A549 (cell line): ENCODE measurements at regions not wholly inside any gene's neighbourhood (a gene's known extent, or its start where the extent isn't known, plus 50 kb on each side); places are given as distances from the start of the nearest gene placed in this dataset.

Experiments used
- ATAC-seq, 2 experiments: fragments of 200-7000 bp in 1 of 2; fragments of >200 bp in 1 of 2; cut with Nextera tagmentation in 1 of 2; cut with Tn5 transposase in 1 of 2; 3 replicates each; pipeline versions ENCODE4 v1.8.0 to v1.9.1; 2018 to 2020; ENCODE audit warnings: mild to moderate bottlenecking in 1 of 2, moderate library complexity in 1 of 2
- CTCF ChIA-PET: fragments of 300-600 bp; sonication (Branson Sonifier 250); formaldehyde crosslinking; extraction: SDS; loops from one replicate; lab custom pipeline; 2021; ENCODE audit warnings: antibody characterized with exemption, inconsistent platforms; lab: Yijun Ruan, JAX
- POLR2A ChIA-PET: fragments of 350-600 bp; formaldehyde crosslinking; extraction: SDS; loops from one replicate; lab custom pipeline; 2021; ENCODE audit warnings: antibody characterized with exemption, inconsistent platforms; lab: Yijun Ruan, JAX
- DNase-seq, 2 experiments: peaks; one replicate each; pipeline versions ENCODE4 v3.0.0 to v3.0.0-alpha.2; 2011 to 2016; ENCODE audit warnings: low read depth in 1 of 2, low spot score in 1 of 2
- FAIRE-seq: peaks from 2 replicates; lab custom pipeline; 2011; peaks lifted over from hg19 to GRCh38; lab: Jason Lieb, UNC
- H3K27ac ChIP-seq, 2 experiments: fragments of >200 bp; sonication (Bioruptor Twin); formaldehyde crosslinking; 3 replicates each; pipeline ENCODE4 v1.5.1; 2016 to 2017
- H3K4me1 ChIP-seq: fragments of >200 bp; sonication (Bioruptor Twin); formaldehyde crosslinking; 3 replicates; pipeline ENCODE4 v1.6.1; 2016
- H3K4me2 ChIP-seq: fragments of >200 bp; sonication (Bioruptor Twin); formaldehyde crosslinking; 3 replicates; pipeline ENCODE4 v1.6.1; 2016
- H3K4me3 ChIP-seq: fragments of >200 bp; sonication (Bioruptor Twin); formaldehyde crosslinking; 3 replicates; pipeline ENCODE4 v1.5.1; 2016
- H3K9me3 ChIP-seq: fragments of >200 bp; sonication (Bioruptor Twin); formaldehyde crosslinking; 3 replicates; pipeline ENCODE4 v1.6.1; 2016
- ATOH8 ChIP-seq: fragments of 250-450 bp; sonication (Bioruptor Pico); IDR thresholded peaks from 2 replicates; pipeline ENCODE4 v1.5.0; 2020; ENCODE audit warnings: low read depth, mild to moderate bottlenecking, moderate library complexity
- CBX8 ChIP-seq: fragments of 200-600 bp; sonication (generic); IDR thresholded peaks from 2 replicates; pipeline ENCODE4 v1.6.1; 2016
- CEBPB ChIP-seq, 2 experiments: fragments of >200 bp in 1 of 2; sonication (Bioruptor Twin) in 1 of 2; formaldehyde crosslinking in 1 of 2; IDR thresholded peaks; 2 replicates each; pipeline ENCODE4 v1.6.1; 2012 to 2016
- EHMT2 ChIP-seq: fragments of 200-600 bp; sonication (generic); IDR thresholded peaks from 2 replicates; pipeline ENCODE4 v1.6.1; 2016; ENCODE audit warnings: antibody characterized with exemption, low read depth, mild to moderate bottlenecking, moderate library complexity
- FOSL2 ChIP-seq, 2 experiments: fragments of 450-650 bp in 1 of 2; fragments of >200 bp in 1 of 2; sonication (Bioruptor Twin) in 1 of 2; formaldehyde crosslinking; IDR thresholded peaks; 2 replicates each; pipeline versions ENCODE4 v1.5.0 to v1.6.1; 2016 to 2020; ENCODE audit warnings: mild to moderate bottlenecking in 1 of 2, moderate library complexity in 1 of 2
- GATA3 ChIP-seq: IDR thresholded peaks from 2 replicates; pipeline ENCODE4 v1.6.1; 2012; ENCODE audit warnings: borderline replicate concordance
- KDM1A ChIP-seq: fragments of 200-600 bp; sonication (generic); IDR thresholded peaks from 2 replicates; pipeline ENCODE4 v1.6.1; 2016; ENCODE audit warnings: low read depth, mild to moderate bottlenecking
- MYC ChIP-seq: IDR thresholded peaks from 2 replicates; pipeline ENCODE4 v1.6.1; 2012; ENCODE audit warnings: mild to moderate bottlenecking, inconsistent platforms, low read length, improper control_type of control experiment, borderline replicate concordance
- NPAS2 ChIP-seq: fragments of 250-450 bp; sonication (Bioruptor Pico); IDR thresholded peaks from 2 replicates; pipeline ENCODE4 v1.8.0; 2022; ENCODE audit warnings: mild to moderate bottlenecking, moderate library complexity, borderline replicate concordance
- NR3C1 ChIP-seq: fragments of >200 bp; sonication (Bioruptor Twin); formaldehyde crosslinking; IDR thresholded peaks from 3 replicates; pipeline ENCODE4 v1.6.1; 2017
- PHF8 ChIP-seq: fragments of 200-600 bp; sonication (generic); IDR thresholded peaks from 2 replicates; pipeline ENCODE4 v1.6.1; 2016; ENCODE audit warnings: low read depth, mild to moderate bottlenecking, antibody characterized with exemption, moderate library complexity, borderline replicate concordance
- RAD21 ChIP-seq, 2 experiments: fragments of >200 bp in 1 of 2; sonication (Bioruptor Twin) in 1 of 2; formaldehyde crosslinking in 1 of 2; IDR thresholded peaks in 1 of 2; conservative IDR thresholded peaks in 1 of 2; 2 replicates in 1 of 2; 3 replicates in 1 of 2; pipeline ENCODE4 v1.6.1; 2012 to 2018; ENCODE audit warnings: inconsistent platforms in 1 of 2
- RFX5 ChIP-seq: fragments of 450-650 bp; IDR thresholded peaks from 2 replicates; pipeline ENCODE4 v1.7.1; 2014; ENCODE audit warnings: antibody characterized with exemption, mild to moderate bottlenecking, moderate library complexity
- RNF2 ChIP-seq: fragments of 200-600 bp; sonication (generic); IDR thresholded peaks from 2 replicates; pipeline ENCODE4 v1.6.1; 2016; ENCODE audit warnings: low read depth, mild to moderate bottlenecking, antibody characterized with exemption, moderate library complexity, borderline replicate concordance
- SREBF2 ChIP-seq: fragments of 450-650 bp; IDR thresholded peaks from 2 replicates; pipeline ENCODE4 v1.6.1; 2014; ENCODE audit warnings: mild to moderate bottlenecking, moderate library complexity
- ZNF302 ChIP-seq: fragments of 250-450 bp; sonication (Bioruptor Pico); IDR thresholded peaks from 2 replicates; pipeline ENCODE4 v1.9.0; 2021; ENCODE audit warnings: inconsistent platforms, mild to moderate bottlenecking, moderate library complexity
- WGBS: methylation state at CpG from one replicate; pipeline ENCODE4 v1.1.6; 2017; ENCODE audit errors: missing lambda C conversion rate; 5-methylcytosine and 5-hydroxymethylcytosine counted together
- TF ChIP-seq, protein P1 (sequence below): fragments of >200 bp; sonication (Bioruptor Twin); formaldehyde crosslinking; IDR thresholded peaks from 2 replicates; pipeline ENCODE4 v1.6.1; 2016

- no peak for FAIRE-seq
- Histone ChIP-seq H3K9me3 (no peaks in the 10 kb centered on the region), H3K27ac (no peak overlapping the region)
- DNase-seq, result no peak
- WGBS, result 0% methylated on average over 1 of the region's 1 CpG
- no peak for TF ChIP-seq PHF8
- TF ChIP-seq, all 56 proteins: peak for 0
- ChIA-PET CTCF (no interaction called here), POLR2A (no interaction called here)
- no peak for ATAC-seq
- Histone ChIP-seq H3K4me3 (no peak overlapping the region), H3K4me1 (no peaks in the 10 kb centered on the region), H3K4me2 (no peak overlapping the region)
Observed at GRCh38 chr9:100775912-100776311, 198.0 kb downstream of the CAVIN4 start.

DNA sequence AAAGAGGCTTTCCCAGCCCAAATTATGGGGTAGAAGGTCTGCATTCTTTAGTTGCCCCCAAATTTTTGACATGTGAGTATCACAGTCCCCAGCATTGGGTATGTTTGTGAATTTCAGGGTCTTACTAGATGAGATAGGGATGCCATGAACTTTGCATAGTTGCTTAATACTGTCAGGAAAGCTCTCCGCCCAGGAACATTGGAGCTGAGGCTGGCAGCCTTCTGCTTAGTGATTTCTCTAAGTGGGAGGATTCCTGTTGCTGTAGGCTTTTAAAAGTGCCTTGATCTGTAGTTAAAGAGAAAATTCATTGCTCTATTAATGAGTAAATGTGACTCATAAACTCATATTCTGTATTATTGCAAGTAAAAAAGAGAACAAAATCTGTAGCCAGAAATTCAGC, 206.9 kb downstream of the CAVIN4 start:
- Histone ChIP-seq H3K4me3 (no peak overlapping the region), H3K4me1 (no peaks in the 10 kb centered on the region), H3K4me2 (no peak overlapping the region), H3K27ac (no peak overlapping the region), H3K9me3 (no peaks in the 10 kb centered on the region; the same call in 2 of the 3 replicates)
- CTCF ChIA-PET, result interaction anchor here (0.6 kb wide), 1 partner anchor 383 kb away, joined by 3 read pairs; no protein-coding TSS in a partner anchor
- no peak for FAIRE-seq
- TF ChIP-seq RAD21 (conservative IDR thresholded peaks at IDR 0.05 in 1 of 2, IDR thresholded peaks at IDR 0.05 in 1 of 2) (no peak), EHMT2 (no peak), RFX5 (no peak), KDM1A (no peak), NPAS2 (no peak), CBX8 (no peak), FOSL2 (IDR thresholded peaks at IDR 0.05) (no peak), FOSL2 (CRISPR knock-in tag; IDR thresholded peaks at IDR 0.05) (no peak)
- TF ChIP-seq, protein P1, sequence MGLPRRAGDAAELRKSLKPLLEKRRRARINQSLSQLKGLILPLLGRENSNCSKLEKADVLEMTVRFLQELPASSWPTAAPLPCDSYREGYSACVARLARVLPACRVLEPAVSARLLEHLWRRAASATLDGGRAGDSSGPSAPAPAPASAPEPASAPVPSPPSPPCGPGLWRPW, result no peak
- POLR2A ChIA-PET, result no interaction called here
- DNase-seq, result no peak
- WGBS, result 0% methylated on average over 1 of the region's 1 CpG
- ATAC-seq, result no peak

- FAIRE-seq (no peak), DNase-seq (no peak), ATAC-seq (no peak)
- CTCF ChIA-PET, result no interaction called here
- H3K27ac ChIP-seq, result no peak overlapping the region
- no peaks in the 10 kb centered on the region; the same call in 2 of the 3 replicates for H3K9me3 ChIP-seq
- H3K4me3 ChIP-seq, result no peak overlapping the region
- no peak for TF ChIP-seq CEBPB (IDR thresholded peaks at IDR 0.05)
- 5% methylated on average over 1 of the region's 1 CpG for WGBS
- POLR2A ChIA-PET, result no interaction called here
- H3K4me2 ChIP-seq, result no peak overlapping the region
- no peaks in the 10 kb centered on the region for H3K4me1 ChIP-seq
Observed at GRCh38 chr9:100785946-100786345, 208.1 kb downstream of the CAVIN4 start.

- ATAC-seq, result no peak
- POLR2A ChIA-PET, result no interaction called here
Observed at GRCh38 chr9:100794738-100795269, 216.9 kb downstream of the CAVIN4 start.

More at GRCh38 chr9:100794738-100795269, 216.9 kb downstream of the CAVIN4 start:
- no peak overlapping the region for H3K4me3 ChIP-seq
- no peak overlapping the region for H3K4me2 ChIP-seq
- no peak overlapping the region for H3K27ac ChIP-seq
- no peak for FAIRE-seq
- DNase-seq, result no peak
- no peaks in the 10 kb centered on the region for H3K4me1 ChIP-seq
- H3K9me3 ChIP-seq, result no peaks in the 10 kb centered on the region
- CTCF ChIA-PET, result no interaction called here
- no peak for TF ChIP-seq GATA3
- no peak for TF ChIP-seq SREBF2
- TF ChIP-seq ATOH8, result no peak
- no peak for TF ChIP-seq RNF2
- TF ChIP-seq, protein P1, result no peak
- no peak for TF ChIP-seq NR3C1
- TF ChIP-seq MYC, result no peak
- no peak for TF ChIP-seq KDM1A
- no peak for TF ChIP-seq ZNF302 (CRISPR knock-in tag)
- WGBS, result 7% methylated on average over 5 of the region's 5 CpGs
